ENCODE measurements at regions not wholly inside any gene's neighbourhood (a gene's known extent, or its start where the extent isn't known, plus 50 kb on each side); places are given as distances from the start of the nearest gene placed in this dataset.

- no peaks in the 10 kb centered on the region for H3K79me1 ChIP-seq (ENCODE audit: low read length)
- no CpG with 5 or more reads among the region's 3 CpGs for WGBS (ENCODE audit: extremely low coverage, insufficient coverage, low lambda C conversion rate)
Measured at GRCh38 chr10:83582407-83583095, 556.8 kb upstream of the GHITM start.

GRCh38 chr10:83585686-83586085 is 553.6 kb upstream of the GHITM start:
- no peak for DNase-seq
- Histone ChIP-seq H4K8ac (ENCODE audit: low read depth, low read length) (no peak overlapping the region), H3K23ac (ENCODE audit: low read length) (no peak overlapping the region), H2AK5ac (ENCODE audit: low read length) (no peak overlapping the region), H3K79me1 (ENCODE audit: low read length) (no peaks in the 10 kb centered on the region), H3K4ac (ENCODE audit: low read depth, low read length) (no peak overlapping the region), H3K27me3 (ENCODE audit: insufficient read depth, low read length, poor library complexity) (no peaks in the 10 kb centered on the region), H3K9ac (ENCODE audit: low read length) (no peak overlapping the region), H3K36me3 (ENCODE audit: control insufficient read depth, insufficient read depth, low read length) (no peaks in the 10 kb centered on the region), H2BK15ac (replicated peaks; ENCODE audit: low read depth) (no peak overlapping the region), H3K4me3 (ENCODE audit: low read length) (no peak overlapping the region), H3K18ac (ENCODE audit: low read length) (no peak overlapping the region), H2BK5ac (ENCODE audit: low read length) (no peak overlapping the region), H3K27ac (ENCODE audit: low read depth, low read length) (no peak overlapping the region), H4K5ac (ENCODE audit: low read length) (no peak overlapping the region), H3K79me2 (ENCODE audit: control insufficient read depth, insufficient read depth, low read length) (no peaks in the 10 kb centered on the region), H2BK120ac (ENCODE audit: low read depth, low read length) (no peak overlapping the region), H3K56ac (ENCODE audit: low read length) (no peak overlapping the region), H3K4me2 (ENCODE audit: low read length) (no peak overlapping the region), H3K4me1 (ENCODE audit: control insufficient read depth, low read depth, low read length) (no peaks in the 10 kb centered on the region)
- no CpG with 5 or more reads among the region's 2 CpGs for WGBS (ENCODE audit: extremely low coverage, insufficient coverage, low lambda C conversion rate)

More at GRCh38 chr10:83582407-83583095, 556.8 kb upstream of the GHITM start:
- Histone ChIP-seq H3K27ac (ENCODE audit: low read depth, low read length) (no peak overlapping the region), H3K23ac (ENCODE audit: low read length) (no peak overlapping the region), H3K56ac (ENCODE audit: low read length) (no peak overlapping the region), H3K4ac (ENCODE audit: low read depth, low read length) (no peak overlapping the region), H3K4me1 (ENCODE audit: control insufficient read depth, low read depth, low read length) (no peaks in the 10 kb centered on the region), H3K4me3 (ENCODE audit: low read length) (no peak overlapping the region), H3K79me2 (ENCODE audit: control insufficient read depth, insufficient read depth, low read length) (no peaks in the 10 kb centered on the region), H2BK5ac (ENCODE audit: low read length) (no peak overlapping the region), H2BK15ac (replicated peaks; ENCODE audit: low read depth) (no peak overlapping the region), H4K5ac (ENCODE audit: low read length) (no peak overlapping the region), H3K4me2 (ENCODE audit: low read length) (no peak overlapping the region), H4K8ac (ENCODE audit: low read depth, low read length) (no peak overlapping the region), H3K9ac (ENCODE audit: low read length) (no peak overlapping the region), H3K36me3 (ENCODE audit: control insufficient read depth, insufficient read depth, low read length) (no peaks in the 10 kb centered on the region), H2AK5ac (ENCODE audit: low read length) (no peak overlapping the region), H2BK120ac (ENCODE audit: low read depth, low read length) (no peak overlapping the region), H3K18ac (ENCODE audit: low read length) (no peak overlapping the region), H3K27me3 (ENCODE audit: insufficient read depth, low read length, poor library complexity) (no peaks in the 10 kb centered on the region)
- DNase-seq, result no peak

DNA sequence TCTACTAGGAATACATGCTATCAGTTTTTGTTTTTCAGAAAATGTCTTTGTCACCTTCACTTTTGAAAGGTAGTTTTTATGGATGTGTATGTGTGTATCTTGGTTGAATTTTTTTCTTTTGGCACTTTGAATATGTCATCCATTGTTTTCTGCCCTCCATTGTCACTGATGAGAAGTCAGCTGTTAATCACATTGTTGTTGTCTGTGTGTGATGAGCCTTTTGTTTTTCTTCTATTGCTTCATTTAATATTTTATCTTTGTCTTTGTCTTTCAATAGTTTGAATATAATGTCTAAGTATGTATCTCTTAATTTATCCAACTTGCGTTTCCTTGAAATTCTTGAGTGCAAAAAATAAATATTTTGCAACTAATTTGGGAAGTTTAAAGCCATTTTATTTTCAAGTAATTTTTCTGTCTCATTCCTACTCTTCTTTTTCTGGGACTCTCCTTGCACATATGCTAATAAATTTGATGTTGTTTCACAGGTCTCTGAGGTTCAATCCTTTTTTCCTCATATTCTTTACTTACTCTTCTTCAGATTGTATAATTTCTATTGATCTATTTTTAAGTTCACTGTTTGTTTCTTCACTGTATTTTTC is 546.9 kb upstream of the GHITM start:
- H3K4me3 ChIP-seq (ENCODE audit: low read length), result no peak overlapping the region
- no peaks in the 10 kb centered on the region for H3K27me3 ChIP-seq (ENCODE audit: insufficient read depth, low read length, poor library complexity)
- H3K27ac ChIP-seq (ENCODE audit: low read depth, low read length), result no peak overlapping the region
- no peak overlapping the region for H2BK15ac ChIP-seq (replicated peaks; ENCODE audit: low read depth)
- no peak overlapping the region for H3K4ac ChIP-seq (ENCODE audit: low read depth, low read length)
- H3K23ac ChIP-seq (ENCODE audit: low read length), result no peak overlapping the region
- H3K9ac ChIP-seq (ENCODE audit: low read length), result no peak overlapping the region
- DNase-seq, result peak; percentile 18
- no peak overlapping the region for H3K56ac ChIP-seq (ENCODE audit: low read length)
- H4K5ac ChIP-seq (ENCODE audit: low read length), result no peak overlapping the region
- H2BK120ac ChIP-seq (ENCODE audit: low read depth, low read length), result no peak overlapping the region
- no peak overlapping the region for H3K18ac ChIP-seq (ENCODE audit: low read length)
- H3K4me2 ChIP-seq (ENCODE audit: low read length), result no peak overlapping the region
- no peak overlapping the region for H2BK5ac ChIP-seq (ENCODE audit: low read length)
- no peaks in the 10 kb centered on the region for H3K79me1 ChIP-seq (ENCODE audit: low read length)
- H2AK5ac ChIP-seq (ENCODE audit: low read length), result no peak overlapping the region
- WGBS (ENCODE audit: extremely low coverage, insufficient coverage, low lambda C conversion rate), result no CpG with 5 or more reads among the region's 1 CpG
- no peak overlapping the region for H4K8ac ChIP-seq (ENCODE audit: low read depth, low read length)
- no peaks in the 10 kb centered on the region for H3K36me3 ChIP-seq (ENCODE audit: control insufficient read depth, insufficient read depth, low read length)
- H3K4me1 ChIP-seq (ENCODE audit: control insufficient read depth, low read depth, low read length), result no peaks in the 10 kb centered on the region
- H3K79me2 ChIP-seq (ENCODE audit: control insufficient read depth, insufficient read depth, low read length), result no peaks in the 10 kb centered on the region

DNA sequence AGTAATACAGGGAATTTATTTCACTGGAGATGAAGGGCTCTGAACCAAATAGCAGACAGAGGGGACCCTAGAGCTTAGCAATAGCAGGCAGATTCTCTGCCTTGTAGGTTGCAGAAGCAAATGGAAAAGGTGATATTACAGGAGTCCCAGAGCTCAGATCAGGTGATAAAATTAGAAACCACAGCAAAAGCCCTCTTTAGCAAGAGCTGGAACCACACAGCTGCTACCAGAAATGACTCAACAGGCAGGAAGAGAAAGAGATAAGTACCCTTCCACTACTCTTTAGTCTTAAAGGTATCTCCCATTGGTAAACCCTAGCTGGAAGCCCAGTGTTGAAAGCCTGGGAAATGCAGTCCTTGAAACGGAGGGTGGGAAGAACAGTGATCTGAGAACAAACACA is 535.6 kb upstream of the GHITM start:
- Histone ChIP-seq H3K36me3 (ENCODE audit: control insufficient read depth, insufficient read depth, low read length) (no peaks in the 10 kb centered on the region), H3K56ac (ENCODE audit: low read length) (no peak overlapping the region), H2BK120ac (ENCODE audit: low read depth, low read length) (no peak overlapping the region), H3K27ac (ENCODE audit: low read depth, low read length) (no peak overlapping the region), H3K9ac (ENCODE audit: low read length) (no peak overlapping the region), H4K8ac (ENCODE audit: low read depth, low read length) (no peak overlapping the region), H3K4me1 (ENCODE audit: control insufficient read depth, low read depth, low read length) (peaks cover 2% of the 10 kb centered on the region), H4K5ac (ENCODE audit: low read length) (no peak overlapping the region), H3K4me3 (ENCODE audit: low read length) (no peak overlapping the region), H3K79me2 (ENCODE audit: control insufficient read depth, insufficient read depth, low read length) (no peaks in the 10 kb centered on the region), H2AK5ac (ENCODE audit: low read length) (no peak overlapping the region), H2BK5ac (ENCODE audit: low read length) (no peak overlapping the region), H3K27me3 (ENCODE audit: insufficient read depth, low read length, poor library complexity) (no peaks in the 10 kb centered on the region), H3K4me2 (ENCODE audit: low read length) (no peak overlapping the region), H3K18ac (ENCODE audit: low read length) (no peak overlapping the region), H3K4ac (ENCODE audit: low read depth, low read length) (no peak overlapping the region), H3K79me1 (ENCODE audit: low read length) (no peaks in the 10 kb centered on the region), H3K23ac (ENCODE audit: low read length) (no peak overlapping the region), H2BK15ac (replicated peaks; ENCODE audit: low read depth) (no peak overlapping the region)
- WGBS (ENCODE audit: extremely low coverage, insufficient coverage, low lambda C conversion rate), result no CpG with 5 or more reads among the region's 1 CpG
- DNase-seq, result peak; percentile 36

DNA sequence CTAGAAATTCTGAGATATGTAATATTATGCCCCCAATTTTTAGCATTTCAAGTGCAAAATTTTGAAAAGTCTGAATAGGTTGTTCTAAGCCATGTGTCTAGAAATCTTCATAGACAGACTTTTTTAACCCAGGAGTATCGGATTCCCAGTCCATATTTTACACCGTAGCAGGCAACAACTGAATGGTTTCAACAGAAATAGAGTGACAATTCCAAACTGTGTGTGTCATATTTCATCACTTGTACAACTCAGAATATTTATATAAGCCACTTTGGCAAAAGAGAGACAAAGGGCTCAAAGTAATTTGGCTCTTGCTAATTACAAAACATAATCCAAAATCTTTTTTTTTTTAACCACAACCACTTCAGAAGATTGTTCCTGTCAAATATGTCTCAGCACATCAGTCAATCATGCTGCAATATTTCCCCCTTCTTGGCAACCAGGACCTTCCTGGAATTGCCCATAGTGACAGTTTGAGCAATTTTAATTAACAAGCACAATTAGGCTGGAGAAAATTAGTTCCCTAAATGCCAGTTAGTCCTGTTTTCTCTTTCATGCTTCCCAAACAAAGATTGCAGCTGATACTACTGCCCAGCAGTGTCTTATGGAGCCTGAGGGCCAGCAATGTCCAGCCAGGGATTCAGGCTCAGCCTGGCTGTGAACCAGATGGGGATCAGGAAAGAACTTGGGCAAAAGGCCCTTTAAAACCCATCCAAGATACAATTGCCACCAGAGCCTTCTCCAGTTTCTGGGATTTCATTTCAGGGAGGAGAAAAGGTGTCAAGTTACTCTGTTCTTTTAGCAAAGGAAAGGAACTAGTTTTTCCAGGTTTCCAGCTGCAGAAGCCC is 533.3 kb upstream of the GHITM start:
- peaks cover 2% of the 10 kb centered on the region for H3K4me1 ChIP-seq (ENCODE audit: control insufficient read depth, low read depth, low read length)
- H4K5ac ChIP-seq (ENCODE audit: low read length), result no peak overlapping the region
- H3K4ac ChIP-seq (ENCODE audit: low read depth, low read length), result no peak overlapping the region
- H3K23ac ChIP-seq (ENCODE audit: low read length), result no peak overlapping the region
- H3K9ac ChIP-seq (ENCODE audit: low read length), result no peak overlapping the region
- no peak overlapping the region for H2BK5ac ChIP-seq (ENCODE audit: low read length)
- no peak overlapping the region for H2BK15ac ChIP-seq (replicated peaks; ENCODE audit: low read depth)
- H3K4me2 ChIP-seq (ENCODE audit: low read length), result no peak overlapping the region
- no CpG with 5 or more reads among the region's 2 CpGs for WGBS (ENCODE audit: extremely low coverage, insufficient coverage, low lambda C conversion rate)
- no peak overlapping the region for H3K18ac ChIP-seq (ENCODE audit: low read length)
- no peak overlapping the region for H3K27ac ChIP-seq (ENCODE audit: low read depth, low read length)
- peak overlapping the region; percentile 6 for H3K56ac ChIP-seq (ENCODE audit: low read length)
- H3K36me3 ChIP-seq (ENCODE audit: control insufficient read depth, insufficient read depth, low read length), result no peaks in the 10 kb centered on the region
- no peak overlapping the region for H4K8ac ChIP-seq (ENCODE audit: low read depth, low read length)
- DNase-seq, result peak; percentile 32
- no peaks in the 10 kb centered on the region for H3K27me3 ChIP-seq (ENCODE audit: insufficient read depth, low read length, poor library complexity)
- H3K79me1 ChIP-seq (ENCODE audit: low read length), result no peaks in the 10 kb centered on the region
- no peak overlapping the region for H3K4me3 ChIP-seq (ENCODE audit: low read length)
- no peaks in the 10 kb centered on the region for H3K79me2 ChIP-seq (ENCODE audit: control insufficient read depth, insufficient read depth, low read length)
- no peak overlapping the region for H2AK5ac ChIP-seq (ENCODE audit: low read length)
- H2BK120ac ChIP-seq (ENCODE audit: low read depth, low read length), result no peak overlapping the region

Data from mesendoderm (in vitro differentiated cells).